Putamen (tissue), 1 donor: ENCODE measurements at regions not wholly inside any gene's neighbourhood (a gene's known extent, or its start where the extent isn't known, plus 50 kb on each side); places are given as distances from the start of the nearest gene placed in this dataset.

Experiments used
- DNase-seq: peaks from one replicate; pipeline ENCODE4 v3.0.0-alpha.2; 2016; ENCODE audit warnings: low spot score

DNA sequence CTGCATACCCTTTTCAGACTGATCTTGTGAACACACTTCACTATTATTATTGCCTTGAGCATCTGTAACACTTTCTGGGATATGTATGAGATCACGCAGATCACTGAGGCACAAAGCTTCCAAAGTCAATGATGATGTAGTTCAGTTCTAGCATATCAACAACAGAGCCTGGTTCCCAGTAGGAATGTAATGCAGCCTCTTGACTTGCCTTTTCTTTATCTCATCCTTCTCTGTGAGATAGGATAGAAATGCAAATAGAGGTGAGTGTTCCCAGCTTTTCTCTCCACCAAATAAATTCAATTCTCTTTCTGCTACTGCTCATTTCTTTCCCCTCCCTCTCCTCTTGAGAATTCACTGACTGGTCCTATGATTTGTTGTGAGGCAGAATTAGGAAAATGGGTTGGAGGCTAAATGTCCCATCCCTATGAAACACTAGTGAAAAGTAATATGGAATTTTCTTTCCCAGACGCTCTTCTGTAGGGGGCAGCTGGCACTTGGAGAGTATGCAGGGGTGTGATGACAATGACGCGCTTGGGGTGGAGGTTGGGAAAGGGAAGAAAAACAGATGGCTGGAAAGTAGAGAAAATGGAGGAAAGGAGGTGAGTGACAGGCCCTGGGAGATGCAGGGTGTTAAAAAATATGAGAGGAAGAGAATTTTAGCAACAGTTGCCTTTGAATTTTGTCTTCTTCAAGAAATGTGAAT, 96.0 kb upstream of the TMTC1 start:
- no peak for DNase-seq

DNA sequence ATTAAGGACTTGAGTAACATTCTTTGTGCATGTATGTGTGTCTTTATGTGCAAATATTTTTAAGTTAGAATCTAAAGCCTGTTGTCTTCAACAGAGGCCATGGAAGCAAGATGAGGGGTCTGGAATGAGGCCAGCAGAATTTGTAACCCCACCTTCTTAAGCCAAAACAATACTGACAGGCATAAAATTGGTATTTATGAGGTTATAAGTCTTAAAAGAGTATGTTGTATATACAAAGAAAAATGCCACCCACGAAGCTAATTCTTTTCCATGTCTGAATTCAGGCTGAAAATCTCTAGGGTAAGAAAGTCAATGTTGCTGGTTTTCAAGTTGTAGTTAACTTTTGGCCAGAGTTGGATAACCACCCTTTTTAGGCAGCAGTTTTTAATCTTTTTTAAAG, 86.2 kb upstream of the TMTC1 start:
- no peak for DNase-seq

- DNase-seq: no peak
Measured at GRCh38 chr12:29867823-29868222, 84.1 kb upstream of the TMTC1 start.

GRCh38 chr12:29863665-29864064, 79.9 kb upstream of the TMTC1 start:
- no peak for DNase-seq

DNA sequence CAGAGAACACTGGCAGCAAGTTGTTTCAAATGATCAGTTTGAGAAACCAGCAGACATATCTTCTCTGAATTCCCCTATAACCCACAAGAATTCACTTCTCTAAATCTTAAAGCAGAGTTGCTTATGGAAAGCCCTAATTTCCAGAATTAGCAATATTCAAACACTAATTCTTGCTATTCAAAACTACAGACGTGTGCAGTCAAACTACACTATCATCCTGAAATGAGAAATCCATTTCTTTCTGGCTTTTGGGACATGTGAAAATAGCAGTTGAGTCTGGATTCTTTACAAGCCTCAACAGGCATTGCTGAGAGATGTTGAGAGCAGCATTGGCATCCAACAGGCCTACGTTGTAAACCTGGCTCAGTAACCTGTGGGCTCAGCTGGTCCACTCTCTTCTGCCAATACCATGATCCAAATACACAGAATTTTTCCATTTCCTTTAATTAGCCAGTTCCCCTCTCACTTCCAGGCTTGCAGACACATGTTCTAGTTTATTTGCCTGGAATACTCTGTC, 74.6 kb upstream of the TMTC1 start:
- DNase-seq: no peak

DNA sequence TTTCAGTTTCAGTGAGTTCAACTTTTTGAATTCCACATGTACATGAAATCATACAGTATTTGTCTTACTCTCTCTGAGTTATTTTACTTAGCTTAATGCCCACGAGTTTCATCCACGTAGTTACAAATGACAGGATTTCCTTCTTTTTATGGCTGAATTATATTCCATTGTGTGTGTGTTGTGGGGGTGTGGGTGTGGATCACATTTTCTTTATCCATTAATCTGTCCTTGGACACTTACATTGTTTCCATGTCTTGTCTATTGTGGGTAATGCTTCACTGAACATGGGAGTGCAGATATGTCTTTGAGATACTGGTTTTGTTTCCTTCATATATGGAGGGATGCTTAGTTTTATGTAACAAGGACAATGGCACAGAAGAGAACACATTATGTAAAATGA, 63.5 kb upstream of the TMTC1 start:
- no peak for DNase-seq

DNA sequence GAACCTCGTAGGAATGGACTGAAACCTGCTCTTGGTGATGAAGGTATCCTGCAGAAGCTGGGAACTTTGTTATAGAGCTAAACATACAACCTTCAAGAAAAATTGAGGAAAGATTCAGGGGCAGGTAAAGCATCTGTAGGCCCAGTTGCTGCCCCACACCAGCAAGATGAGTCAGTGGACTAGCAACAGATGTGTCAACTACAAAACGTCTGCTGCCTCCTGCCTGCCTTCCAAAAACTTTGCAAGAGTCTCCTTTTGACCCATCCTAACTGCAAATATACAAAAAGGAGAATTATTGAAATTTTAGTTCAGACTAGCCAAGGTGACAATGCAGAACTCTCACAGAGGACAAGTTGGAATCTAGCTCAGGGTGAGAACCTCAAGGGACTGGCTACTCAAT, 60.9 kb upstream of the TMTC1 start:
- DNase-seq: no peak

DNA sequence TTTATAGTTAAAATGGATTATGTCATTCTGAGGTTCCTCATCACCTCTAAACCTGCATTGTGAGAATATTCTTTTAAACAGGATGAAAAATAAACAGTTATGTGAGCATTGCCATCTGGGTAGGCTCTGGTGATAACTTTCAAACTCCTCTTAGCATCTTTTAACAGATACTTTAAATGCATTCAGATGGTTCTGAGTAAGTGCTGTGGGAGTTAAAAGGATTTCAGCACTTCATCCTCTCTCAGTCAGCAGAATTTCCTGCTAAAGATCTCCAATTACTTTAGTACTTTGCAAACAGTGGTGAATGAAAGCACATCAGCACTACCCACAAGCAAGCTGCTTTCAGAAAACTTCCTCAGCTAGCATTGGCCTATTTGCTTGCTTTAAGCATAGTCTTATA, 59.3 kb upstream of the TMTC1 start:
- no peak for DNase-seq

DNA sequence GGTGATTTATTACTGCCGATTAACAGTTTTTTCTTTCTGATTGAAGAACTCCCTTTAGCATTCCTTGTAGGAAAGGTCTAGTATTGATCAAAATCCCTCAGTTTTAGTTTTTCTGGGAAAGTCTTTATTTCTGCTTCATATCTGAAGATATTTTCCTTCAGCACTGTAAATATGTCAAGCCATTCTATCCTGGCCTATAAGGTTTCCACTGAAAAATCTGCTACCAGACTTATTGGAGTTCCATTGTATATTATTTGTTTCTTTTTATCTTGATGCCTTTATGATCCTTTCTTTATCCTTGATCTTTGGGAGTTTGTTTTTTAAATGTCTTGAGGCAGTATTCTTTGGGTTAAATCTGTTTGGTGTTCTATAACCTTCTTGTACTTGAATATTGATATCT, 55.0 kb upstream of the TMTC1 start:
- no peak for DNase-seq
